KBM-7 (cell line): ENCODE measurements at regions not wholly inside any gene's neighbourhood (a gene's known extent, or its start where the extent isn't known, plus 50 kb on each side); places are given as distances from the start of the nearest gene placed in this dataset.
"Not testable (repeated sequence)": the region's sequence is repeated elsewhere in the genome, so short reads cannot be mapped to it uniquely, and the experiment has no call there.

Source experiments
- DNase-seq: peaks from one replicate; pipeline ENCODE4 v3.0.0-alpha.2; 2015
- in situ Hi-C: fragments of 300-500 bp; cut with MboI; formaldehyde crosslinking; loops from 2 replicates; pipeline ENCODE4 v1.14.3; 2020; ENCODE audit warnings: low sequenced_read_pairs, low pct_unique_long_range_greater_than_20kb, mixed read lengths

- no peak for DNase-seq
- in situ Hi-C loops: no loop called here
Measured at GRCh38 chr15:58314593-58315216, 117.1 kb upstream of the LIPC start.

GRCh38 chr15:58318517-58318916 lies 113.3 kb upstream of the LIPC start:
- in situ Hi-C loops: no loop called here

GRCh38 chr15:58321034-58321433 lies 110.8 kb upstream of the LIPC start:
- in situ Hi-C loops: no loop called here
- no peak for DNase-seq

More at GRCh38 chr15:58318517-58318916, 113.3 kb upstream of the LIPC start:
- no peak for DNase-seq

GRCh38 chr15:58322253-58322652 lies 109.5 kb upstream of the LIPC start:
- no peak for DNase-seq
- in situ Hi-C loops: no loop called here

GRCh38 chr15:58323321-58323720 lies 108.5 kb upstream of the LIPC start:
- in situ Hi-C loops, DNase-seq: not testable (repeated sequence)

GRCh38 chr15:58324533-58324932 lies 107.3 kb upstream of the LIPC start:
- in situ Hi-C loops: no loop called here
- DNase-seq: peak; percentile 36

- in situ Hi-C loops: no loop called here
- DNase-seq: no peak
Measured at GRCh38 chr15:58327958-58328357, 103.8 kb upstream of the LIPC start.

GRCh38 chr15:58329211-58329610 lies 102.6 kb upstream of the LIPC start:
- in situ Hi-C loops: no loop called here
- no peak for DNase-seq

- in situ Hi-C loops: no loop called here
Measured at GRCh38 chr15:58329781-58330671, 101.8 kb upstream of the LIPC start.

GRCh38 chr15:58330741-58331559 lies 100.8 kb upstream of the LIPC start:
- DNase-seq: no peak
- in situ Hi-C loops: no loop called here

More at GRCh38 chr15:58329781-58330671, 101.8 kb upstream of the LIPC start:
- no peak for DNase-seq

GRCh38 chr15:58331560-58331912 lies 100.3 kb upstream of the LIPC start:
- DNase-seq: no peak
- in situ Hi-C loops: no loop called here

- in situ Hi-C loops: no loop called here
- peak; percentile 100 for DNase-seq
Measured at GRCh38 chr15:58331913-58332675, 99.7 kb upstream of the LIPC start.

GRCh38 chr15:58332676-58333400 lies 99.0 kb upstream of the LIPC start:
- DNase-seq: peak; percentile 26
- in situ Hi-C loops: no loop called here

- in situ Hi-C loops: no loop called here
- no peak for DNase-seq
Measured at GRCh38 chr15:58334803-58335202, 97.0 kb upstream of the LIPC start.

- in situ Hi-C loops: no loop called here
- no peak for DNase-seq
Measured at GRCh38 chr15:58336161-58336560, 95.6 kb upstream of the LIPC start.

GRCh38 chr15:58340176-58340575 lies 91.6 kb upstream of the LIPC start:
- no peak for DNase-seq
- in situ Hi-C loops: no loop called here

- no peak for DNase-seq
- in situ Hi-C loops: no loop called here
Measured at GRCh38 chr15:58342508-58342907, 89.3 kb upstream of the LIPC start.

- DNase-seq: no peak
- in situ Hi-C loops: no loop called here
Measured at GRCh38 chr15:58344213-58345070, 87.3 kb upstream of the LIPC start.
